ENCODE measurements at regions not wholly inside any gene's neighbourhood (a gene's known extent, or its start where the extent isn't known, plus 50 kb on each side); places are given as distances from the start of the nearest gene placed in this dataset.
A peak's percentile ranks its signal among the peaks of the same experiment; 100 is the strongest.

GRCh38 chr1:117796226-117796625 lies 133.2 kb downstream of the GDAP2 start:
- DNase-seq (no peak), ATAC-seq (ENCODE audit: low FRiP score) (no peak)
- Histone ChIP-seq H3K9me3 (ENCODE audit: control insufficient read depth, low read length) (peaks cover 2% of the 10 kb centered on the region), H3K4me1 (ENCODE audit: control insufficient read depth in 1 of 2, insufficient read depth in 2 of 2, low read length in 2 of 2) (peaks cover 0 to 4% of the 10 kb centered on the region in 2 donors), H3K4me3 (ENCODE audit: low read length in 2 of 2) (no peak overlapping the region), H3K27ac (ENCODE audit: low read depth in 1 of 2, low read length in 2 of 2) (no peak overlapping the region), H3K36me3 (ENCODE audit: control insufficient read depth in 1 of 2, insufficient read depth in 2 of 2, low read length in 1 of 2) (no peaks in the 10 kb centered on the region), H3K27me3 (ENCODE audit: control insufficient read depth in 1 of 2, insufficient read depth in 2 of 2, low read length in 1 of 2) (no peaks in the 10 kb centered on the region)
- intact Hi-C loops (cut with DNase I): no loop called here
- WGBS, 2 donors: 61 to 76% methylated on average over 6 of the region's 6 CpGs

- Histone ChIP-seq H3K4me1 (ENCODE audit: control insufficient read depth in 1 of 2, insufficient read depth in 2 of 2, low read length in 2 of 2) (peaks cover 0 to 1% of the 10 kb centered on the region in 2 donors), H3K27ac (ENCODE audit: low read depth in 1 of 2, low read length in 2 of 2) (no peak overlapping the region), H3K36me3 (ENCODE audit: control insufficient read depth in 1 of 2, insufficient read depth in 2 of 2, low read length in 1 of 2) (no peaks in the 10 kb centered on the region), H3K4me3 (ENCODE audit: low read length in 2 of 2) (no peak overlapping the region), H3K27me3 (ENCODE audit: control insufficient read depth in 1 of 2, insufficient read depth in 2 of 2, low read length in 1 of 2) (no peaks in the 10 kb centered on the region), H3K9me3 (ENCODE audit: control insufficient read depth, low read length) (no peaks in the 10 kb centered on the region)
- ATAC-seq (ENCODE audit: low FRiP score) (no peak), DNase-seq (no peak)
- WGBS, 2 donors: 86% methylated on average over 4 of the region's 4 CpGs
- intact Hi-C loops (cut with DNase I): no loop called here
Measured at GRCh38 chr1:117798550-117798949, 130.9 kb downstream of the GDAP2 start.

- H3K9me3 ChIP-seq (ENCODE audit: control insufficient read depth, low read length): no peaks in the 10 kb centered on the region
- 63 to 70% methylated on average over 6 of the region's 6 CpGs for WGBS, 2 donors
- no peaks in the 10 kb centered on the region for H3K27me3 ChIP-seq (ENCODE audit: control insufficient read depth in 1 of 2, insufficient read depth in 2 of 2, low read length in 1 of 2)
- no peaks in the 10 kb centered on the region for H3K4me1 ChIP-seq (ENCODE audit: control insufficient read depth in 1 of 2, insufficient read depth in 2 of 2, low read length in 2 of 2)
- DNase-seq (no peak), ATAC-seq (ENCODE audit: low FRiP score) (no peak)
- intact Hi-C loops (cut with DNase I): no loop called here
- H3K27ac ChIP-seq (ENCODE audit: low read depth in 1 of 2, low read length in 2 of 2): no peak overlapping the region
- no peaks in the 10 kb centered on the region for H3K36me3 ChIP-seq (ENCODE audit: control insufficient read depth in 1 of 2, insufficient read depth in 2 of 2, low read length in 1 of 2)
- no peak overlapping the region for H3K4me3 ChIP-seq (ENCODE audit: low read length in 2 of 2)
Measured at GRCh38 chr1:117802531-117803257, 126.7 kb downstream of the GDAP2 start.

GRCh38 chr1:117803318-117803717 lies 126.1 kb downstream of the GDAP2 start:
- no peaks in the 10 kb centered on the region for H3K4me1 ChIP-seq (ENCODE audit: control insufficient read depth in 1 of 2, insufficient read depth in 2 of 2, low read length in 2 of 2)
- H3K36me3 ChIP-seq (ENCODE audit: control insufficient read depth in 1 of 2, insufficient read depth in 2 of 2, low read length in 1 of 2): no peaks in the 10 kb centered on the region
- intact Hi-C loops (cut with DNase I): no loop called here
- H3K9me3 ChIP-seq (ENCODE audit: control insufficient read depth, low read length): no peaks in the 10 kb centered on the region
- no peak overlapping the region for H3K4me3 ChIP-seq (ENCODE audit: low read length in 2 of 2)
- WGBS, 2 donors: 4 to 9% methylated on average over 1 of the region's 1 CpG
- no peaks in the 10 kb centered on the region for H3K27me3 ChIP-seq (ENCODE audit: control insufficient read depth in 1 of 2, insufficient read depth in 2 of 2, low read length in 1 of 2)
- no peak overlapping the region for H3K27ac ChIP-seq (ENCODE audit: low read depth in 1 of 2, low read length in 2 of 2)
- DNase-seq: no peak
- ATAC-seq (ENCODE audit: low FRiP score): no peak

- Histone ChIP-seq H3K27me3 (ENCODE audit: control insufficient read depth in 1 of 2, insufficient read depth in 2 of 2, low read length in 1 of 2) (no peaks in the 10 kb centered on the region), H3K27ac (ENCODE audit: low read depth in 1 of 2, low read length in 2 of 2) (no peak overlapping the region), H3K4me3 (ENCODE audit: low read length in 2 of 2) (no peak overlapping the region), H3K36me3 (ENCODE audit: control insufficient read depth in 1 of 2, insufficient read depth in 2 of 2, low read length in 1 of 2) (no peaks in the 10 kb centered on the region), H3K9me3 (ENCODE audit: control insufficient read depth, low read length) (no peaks in the 10 kb centered on the region), H3K4me1 (ENCODE audit: control insufficient read depth in 1 of 2, insufficient read depth in 2 of 2, low read length in 2 of 2) (peaks cover 3 to 6% of the 10 kb centered on the region in 2 donors)
- intact Hi-C loops (cut with DNase I): no loop called here
- WGBS, 2 donors: 8 to 13% methylated on average over 1 of the region's 1 CpG
- DNase-seq: no peak
- no peak for ATAC-seq (ENCODE audit: low FRiP score)
Measured at GRCh38 chr1:117809764-117810163, 119.7 kb downstream of the GDAP2 start.

- DNase-seq (no peak), ATAC-seq (ENCODE audit: low FRiP score) (no peak)
- Histone ChIP-seq H3K9me3 (ENCODE audit: control insufficient read depth, low read length) (no peaks in the 10 kb centered on the region), H3K36me3 (ENCODE audit: control insufficient read depth in 1 of 2, insufficient read depth in 2 of 2, low read length in 1 of 2) (no peaks in the 10 kb centered on the region), H3K27me3 (ENCODE audit: control insufficient read depth in 1 of 2, insufficient read depth in 2 of 2, low read length in 1 of 2) (no peaks in the 10 kb centered on the region), H3K27ac (ENCODE audit: low read depth in 1 of 2, low read length in 2 of 2) (peak overlapping the region in 1 of 2 donors; percentile 45), H3K4me1 (ENCODE audit: control insufficient read depth in 1 of 2, insufficient read depth in 2 of 2, low read length in 2 of 2) (peaks cover 3 to 6% of the 10 kb centered on the region in 2 donors), H3K4me3 (ENCODE audit: low read length in 2 of 2) (no peak overlapping the region)
- intact Hi-C loops (cut with DNase I): no loop called here
- WGBS, 2 donors: 41 to 44% methylated on average over 3 of the region's 3 CpGs
Measured at GRCh38 chr1:117810553-117810952, 118.9 kb downstream of the GDAP2 start.

GRCh38 chr1:117812869-117813511 lies 116.4 kb downstream of the GDAP2 start:
- Histone ChIP-seq H3K4me1 (ENCODE audit: control insufficient read depth in 1 of 2, insufficient read depth in 2 of 2, low read length in 2 of 2) (peaks cover 3 to 6% of the 10 kb centered on the region in 2 donors), H3K27me3 (ENCODE audit: control insufficient read depth in 1 of 2, insufficient read depth in 2 of 2, low read length in 1 of 2) (no peaks in the 10 kb centered on the region), H3K9me3 (ENCODE audit: control insufficient read depth, low read length) (no peaks in the 10 kb centered on the region), H3K27ac (ENCODE audit: low read depth in 1 of 2, low read length in 2 of 2) (peak overlapping the region in 1 of 2 donors; percentile 42), H3K4me3 (ENCODE audit: low read length in 2 of 2) (no peak overlapping the region), H3K36me3 (ENCODE audit: control insufficient read depth in 1 of 2, insufficient read depth in 2 of 2, low read length in 1 of 2) (no peaks in the 10 kb centered on the region)
- no peak for ATAC-seq (ENCODE audit: low FRiP score)
- WGBS, 2 donors: 4 to 6% methylated on average over 1 of the region's 1 CpG
- intact Hi-C loops (cut with DNase I): no loop called here
- DNase-seq: no peak

Measured in aorta (tissue), 5 donors.